ENCODE measurements at regions not wholly inside any gene's neighbourhood (a gene's known extent, or its start where the extent isn't known, plus 50 kb on each side); places are given as distances from the start of the nearest gene placed in this dataset.

- no peak overlapping the region for H2BK120ac ChIP-seq (ENCODE audit: low read depth, low read length)
- H4K91ac ChIP-seq (ENCODE audit: low read length) = no peak overlapping the region
- no peak overlapping the region for H2AFZ ChIP-seq (ENCODE audit: low read depth, low read length)
- DNase-seq = no peak
- H2BK5ac ChIP-seq (ENCODE audit: low read depth, low read length, poor library complexity, severe bottlenecking) = no peak overlapping the region
- H3K4me1 ChIP-seq (ENCODE audit: control insufficient read depth, insufficient read depth, low read depth, low read length) = no peaks in the 10 kb centered on the region
- H2AK5ac ChIP-seq (ENCODE audit: low read length, severe bottlenecking) = no peak overlapping the region
- H2BK15ac ChIP-seq (ENCODE audit: low read depth, poor library complexity, severe bottlenecking) = no peak overlapping the region
- no peak overlapping the region for H3K4me3 ChIP-seq (ENCODE audit: insufficient read depth in 1 of 2, low read depth in 1 of 2, low read length in 2 of 2)
- H3K9ac ChIP-seq (ENCODE audit: low read length) = no peak overlapping the region
- H3K36me3 ChIP-seq (ENCODE audit: control insufficient read depth in 1 of 2, insufficient read depth in 2 of 2, low read depth in 1 of 2, low read length in 2 of 2) = no peaks in the 10 kb centered on the region
- no CpG with 5 or more reads among the region's 2 CpGs for WGBS
- H3K4ac ChIP-seq (ENCODE audit: low read depth in 1 of 2, low read length in 2 of 2) = no peak overlapping the region
- no peaks in the 10 kb centered on the region for H3K79me1 ChIP-seq (replicated peaks; ENCODE audit: low read length, poor library complexity, severe bottlenecking)
- no peak overlapping the region for H3K18ac ChIP-seq (ENCODE audit: low read depth in 1 of 2, low read length in 2 of 2)
- no peak overlapping the region for H3K14ac ChIP-seq (ENCODE audit: low read length in 2 of 2)
- no peak overlapping the region for H4K8ac ChIP-seq (ENCODE audit: low read length)
- no peaks in the 10 kb centered on the region for H3K27me3 ChIP-seq (ENCODE audit: control insufficient read depth in 1 of 2, insufficient read depth in 1 of 2, low read length in 2 of 2)
- no peak overlapping the region for H3K27ac ChIP-seq (ENCODE audit: low read length, poor library complexity, severe bottlenecking)
- no peak overlapping the region for H3K4me2 ChIP-seq (ENCODE audit: low read length, poor library complexity, severe bottlenecking)
- no peak overlapping the region for H3K23ac ChIP-seq (ENCODE audit: low read length in 2 of 2)
- no peaks in the 10 kb centered on the region for H3K9me3 ChIP-seq (ENCODE audit: control insufficient read depth, low read length)
- H2BK12ac ChIP-seq (ENCODE audit: low read length in 2 of 2) = no peak overlapping the region
These were observed 318.2 kb downstream of the PARP8 start for GRCh38 chr5:50984640-50985039.

GRCh38 chr5:50990296-50990924, 324.0 kb downstream of the PARP8 start:
- no peak overlapping the region for H3K4ac ChIP-seq (ENCODE audit: low read depth in 1 of 2, low read length in 2 of 2)
- H3K9me3 ChIP-seq (ENCODE audit: control insufficient read depth, low read length) = no peaks in the 10 kb centered on the region
- H3K4me2 ChIP-seq (ENCODE audit: low read length, poor library complexity, severe bottlenecking) = no peak overlapping the region
- no peak overlapping the region for H3K9ac ChIP-seq (ENCODE audit: low read length)
- no peak overlapping the region for H3K4me3 ChIP-seq (ENCODE audit: insufficient read depth in 1 of 2, low read depth in 1 of 2, low read length in 2 of 2)
- H3K18ac ChIP-seq (ENCODE audit: low read depth in 1 of 2, low read length in 2 of 2) = no peak overlapping the region
- no peak overlapping the region for H2AK5ac ChIP-seq (ENCODE audit: low read length, severe bottlenecking)
- no peak for DNase-seq
- H3K79me1 ChIP-seq (replicated peaks; ENCODE audit: low read length, poor library complexity, severe bottlenecking) = no peaks in the 10 kb centered on the region
- H2AFZ ChIP-seq (ENCODE audit: low read depth, low read length) = no peak overlapping the region
- H3K23ac ChIP-seq (ENCODE audit: low read length in 2 of 2) = no peak overlapping the region
- no peak overlapping the region for H3K14ac ChIP-seq (ENCODE audit: low read length in 2 of 2)
- H2BK15ac ChIP-seq (ENCODE audit: low read depth, poor library complexity, severe bottlenecking) = no peak overlapping the region
- no peaks in the 10 kb centered on the region for H3K27me3 ChIP-seq (ENCODE audit: control insufficient read depth in 1 of 2, insufficient read depth in 1 of 2, low read length in 2 of 2)
- WGBS = 86% methylated on average over 15 of the region's 15 CpGs
- H4K8ac ChIP-seq (ENCODE audit: low read length) = no peak overlapping the region
- H2BK12ac ChIP-seq (ENCODE audit: low read length in 2 of 2) = no peak overlapping the region
- H3K4me1 ChIP-seq (ENCODE audit: control insufficient read depth, insufficient read depth, low read depth, low read length) = no peaks in the 10 kb centered on the region
- H2BK120ac ChIP-seq (ENCODE audit: low read depth, low read length) = no peak overlapping the region
- no peak overlapping the region for H4K91ac ChIP-seq (ENCODE audit: low read length)
- no peaks in the 10 kb centered on the region for H3K36me3 ChIP-seq (ENCODE audit: control insufficient read depth in 1 of 2, insufficient read depth in 2 of 2, low read depth in 1 of 2, low read length in 2 of 2)
- no peak overlapping the region for H3K27ac ChIP-seq (ENCODE audit: low read length, poor library complexity, severe bottlenecking)
- H2BK5ac ChIP-seq (ENCODE audit: low read depth, low read length, poor library complexity, severe bottlenecking) = no peak overlapping the region

GRCh38 chr5:50995285-50995942, 329.0 kb downstream of the PARP8 start:
- no peak overlapping the region for H3K4me2 ChIP-seq (ENCODE audit: low read length, poor library complexity, severe bottlenecking)
- H3K9ac ChIP-seq (ENCODE audit: low read length) = no peak overlapping the region
- H3K4me1 ChIP-seq (ENCODE audit: control insufficient read depth, insufficient read depth, low read depth, low read length) = no peaks in the 10 kb centered on the region
- no peak overlapping the region for H3K14ac ChIP-seq (ENCODE audit: low read length in 2 of 2)
- H3K36me3 ChIP-seq (ENCODE audit: control insufficient read depth in 1 of 2, insufficient read depth in 2 of 2, low read depth in 1 of 2, low read length in 2 of 2) = no peaks in the 10 kb centered on the region
- H3K23ac ChIP-seq (ENCODE audit: low read length in 2 of 2) = no peak overlapping the region
- H3K9me3 ChIP-seq (ENCODE audit: control insufficient read depth, low read length) = no peaks in the 10 kb centered on the region
- no peak overlapping the region for H4K8ac ChIP-seq (ENCODE audit: low read length)
- no peak overlapping the region for H3K4me3 ChIP-seq (ENCODE audit: insufficient read depth in 1 of 2, low read depth in 1 of 2, low read length in 2 of 2)
- no peak overlapping the region for H3K27ac ChIP-seq (ENCODE audit: low read length, poor library complexity, severe bottlenecking)
- H2BK12ac ChIP-seq (ENCODE audit: low read length in 2 of 2) = no peak overlapping the region
- no peak overlapping the region for H2BK5ac ChIP-seq (ENCODE audit: low read depth, low read length, poor library complexity, severe bottlenecking)
- H3K4ac ChIP-seq (ENCODE audit: low read depth in 1 of 2, low read length in 2 of 2) = no peak overlapping the region
- H2AFZ ChIP-seq (ENCODE audit: low read depth, low read length) = no peak overlapping the region
- no peak overlapping the region for H2BK15ac ChIP-seq (ENCODE audit: low read depth, poor library complexity, severe bottlenecking)
- H2BK120ac ChIP-seq (ENCODE audit: low read depth, low read length) = no peak overlapping the region
- H2AK5ac ChIP-seq (ENCODE audit: low read length, severe bottlenecking) = no peak overlapping the region
- no peaks in the 10 kb centered on the region for H3K79me1 ChIP-seq (replicated peaks; ENCODE audit: low read length, poor library complexity, severe bottlenecking)
- no peak for DNase-seq
- H3K18ac ChIP-seq (ENCODE audit: low read depth in 1 of 2, low read length in 2 of 2) = no peak overlapping the region
- 93% methylated on average over 2 of the region's 3 CpGs for WGBS
- no peak overlapping the region for H4K91ac ChIP-seq (ENCODE audit: low read length)
- no peaks in the 10 kb centered on the region for H3K27me3 ChIP-seq (ENCODE audit: control insufficient read depth in 1 of 2, insufficient read depth in 1 of 2, low read length in 2 of 2)

GRCh38 chr5:51001227-51001923, 334.9 kb downstream of the PARP8 start:
- Histone ChIP-seq H3K79me1 (replicated peaks; ENCODE audit: low read length, poor library complexity, severe bottlenecking) (no peaks in the 10 kb centered on the region), H2BK120ac (ENCODE audit: low read depth, low read length) (no peak overlapping the region), H4K8ac (ENCODE audit: low read length) (no peak overlapping the region), H3K4me2 (ENCODE audit: low read length, poor library complexity, severe bottlenecking) (no peak overlapping the region), H2AK5ac (ENCODE audit: low read length, severe bottlenecking) (no peak overlapping the region), H3K23ac (ENCODE audit: low read length in 2 of 2) (no peak overlapping the region), H3K14ac (ENCODE audit: low read length in 2 of 2) (no peak overlapping the region), H2BK15ac (ENCODE audit: low read depth, poor library complexity, severe bottlenecking) (no peak overlapping the region), H2BK12ac (ENCODE audit: low read length in 2 of 2) (no peak overlapping the region), H3K36me3 (ENCODE audit: control insufficient read depth in 1 of 2, insufficient read depth in 2 of 2, low read depth in 1 of 2, low read length in 2 of 2) (no peaks in the 10 kb centered on the region), H3K4me1 (ENCODE audit: control insufficient read depth, insufficient read depth, low read depth, low read length) (no peaks in the 10 kb centered on the region), H2AFZ (ENCODE audit: low read depth, low read length) (no peak overlapping the region), H2BK5ac (ENCODE audit: low read depth, low read length, poor library complexity, severe bottlenecking) (no peak overlapping the region), H3K9ac (ENCODE audit: low read length) (no peak overlapping the region), H3K9me3 (ENCODE audit: control insufficient read depth, low read length) (no peaks in the 10 kb centered on the region), H3K4me3 (ENCODE audit: insufficient read depth in 1 of 2, low read depth in 1 of 2, low read length in 2 of 2) (no peak overlapping the region), H3K4ac (ENCODE audit: low read depth in 1 of 2, low read length in 2 of 2) (no peak overlapping the region), H3K27ac (ENCODE audit: low read length, poor library complexity, severe bottlenecking) (no peak overlapping the region), H4K91ac (ENCODE audit: low read length) (no peak overlapping the region), H3K27me3 (ENCODE audit: control insufficient read depth in 1 of 2, insufficient read depth in 1 of 2, low read length in 2 of 2) (no peaks in the 10 kb centered on the region), H3K18ac (ENCODE audit: low read depth in 1 of 2, low read length in 2 of 2) (no peak overlapping the region)
- no peak for DNase-seq
- WGBS = 72% methylated on average over 1 of the region's 4 CpGs
